HUES6 (cell line): ENCODE measurements at regions not wholly inside any gene's neighbourhood (a gene's known extent, or its start where the extent isn't known, plus 50 kb on each side); places are given as distances from the start of the nearest gene placed in this dataset.

Experiments
- H3K27ac ChIP-seq: 2 replicates; pipeline ENCODE4 v1.7.0; 2013; ENCODE audit warnings: low read depth, mild to moderate bottlenecking, low read length, inconsistent platforms
- H3K27me3 ChIP-seq: 2 replicates; pipeline ENCODE4 v1.6.1; 2013; ENCODE audit warnings: low read length; ENCODE audit not compliant: control insufficient read depth, insufficient read depth
- H3K36me3 ChIP-seq: 2 replicates; pipeline ENCODE4 v1.6.1; 2013; ENCODE audit warnings: low read length; ENCODE audit not compliant: control insufficient read depth, insufficient read depth
- H3K4me1 ChIP-seq: 2 replicates; pipeline ENCODE4 v1.6.1; 2013; ENCODE audit warnings: low read length; ENCODE audit not compliant: control insufficient read depth, insufficient read depth
- H3K4me3 ChIP-seq: 2 replicates; pipeline ENCODE4 v1.5.1; 2013; ENCODE audit warnings: low read depth, low read length
- H3K9ac ChIP-seq: one replicate; pipeline ENCODE4 v1.6.1; 2013; ENCODE audit warnings: mild to moderate bottlenecking, low read length
- H3K9me3 ChIP-seq: 2 replicates; pipeline ENCODE4 v1.6.1; 2013; ENCODE audit warnings: low read depth, low read length; ENCODE audit not compliant: control insufficient read depth, insufficient read depth

DNA sequence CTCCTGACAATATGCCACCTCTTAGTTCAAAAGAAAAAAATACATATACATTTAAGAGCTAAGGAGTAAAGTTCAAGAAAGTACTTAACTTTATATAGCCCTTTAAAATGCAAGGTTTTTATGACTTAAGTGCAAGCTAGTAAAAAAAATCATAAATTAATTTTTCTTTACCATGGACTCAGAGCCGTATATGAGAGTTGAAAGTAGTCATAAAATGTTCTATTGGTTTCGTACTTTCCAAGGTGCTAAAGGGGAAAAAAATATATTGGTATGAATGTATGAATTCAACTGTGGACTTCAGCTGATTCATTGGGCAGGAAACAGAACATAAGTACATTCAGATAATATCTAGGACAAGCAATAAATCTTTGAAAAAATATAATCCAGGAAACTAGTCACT, 869.8 kb upstream of the AGA start:
- Histone ChIP-seq H3K9me3 (no peaks in the 10 kb centered on the region), H3K27ac (no peak overlapping the region), H3K4me3 (no peak overlapping the region), H3K9ac (no peak overlapping the region), H3K27me3 (no peaks in the 10 kb centered on the region), H3K4me1 (peaks cover under 1% of the 10 kb centered on the region), H3K36me3 (no peaks in the 10 kb centered on the region)

GRCh38 chr4:178314287-178314686, 872.0 kb upstream of the AGA start:
- no peaks in the 10 kb centered on the region for H3K27me3 ChIP-seq
- no peaks in the 10 kb centered on the region for H3K9me3 ChIP-seq
- no peaks in the 10 kb centered on the region for H3K4me1 ChIP-seq
- no peak overlapping the region for H3K4me3 ChIP-seq
- H3K9ac ChIP-seq = no peak overlapping the region
- H3K27ac ChIP-seq = no peak overlapping the region
- no peaks in the 10 kb centered on the region for H3K36me3 ChIP-seq

DNA sequence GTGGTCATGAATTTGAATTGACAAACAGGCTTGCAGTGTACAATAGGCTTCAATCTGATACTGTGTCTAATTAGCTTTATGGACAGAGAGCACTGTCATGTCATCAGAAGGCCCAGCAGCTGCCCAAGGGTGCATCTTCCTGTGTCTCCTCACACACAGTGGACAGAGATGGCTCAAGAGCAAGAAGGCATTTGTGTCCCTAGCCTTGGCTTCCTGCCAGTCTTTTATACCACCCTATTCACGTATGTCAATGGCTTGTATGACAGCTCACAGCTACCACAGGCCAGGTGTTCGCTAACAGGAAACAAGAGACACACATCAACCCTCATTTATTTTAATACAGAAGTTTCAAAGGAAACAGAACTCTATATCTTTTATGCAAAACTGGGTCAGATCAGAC, 874.0 kb upstream of the AGA start:
- Histone ChIP-seq H3K9ac (no peak overlapping the region), H3K4me3 (no peak overlapping the region), H3K27ac (no peak overlapping the region), H3K9me3 (no peaks in the 10 kb centered on the region), H3K27me3 (no peaks in the 10 kb centered on the region), H3K4me1 (no peaks in the 10 kb centered on the region), H3K36me3 (no peaks in the 10 kb centered on the region)

- H3K4me1 ChIP-seq = no peaks in the 10 kb centered on the region
- H3K36me3 ChIP-seq = no peaks in the 10 kb centered on the region
- H3K4me3 ChIP-seq = no peak overlapping the region
- H3K9ac ChIP-seq = no peak overlapping the region
- H3K27me3 ChIP-seq = no peaks in the 10 kb centered on the region
- no peaks in the 10 kb centered on the region for H3K9me3 ChIP-seq
- H3K27ac ChIP-seq = no peak overlapping the region
These were observed 877.8 kb upstream of the AGA start for GRCh38 chr4:178320003-178320402.

DNA sequence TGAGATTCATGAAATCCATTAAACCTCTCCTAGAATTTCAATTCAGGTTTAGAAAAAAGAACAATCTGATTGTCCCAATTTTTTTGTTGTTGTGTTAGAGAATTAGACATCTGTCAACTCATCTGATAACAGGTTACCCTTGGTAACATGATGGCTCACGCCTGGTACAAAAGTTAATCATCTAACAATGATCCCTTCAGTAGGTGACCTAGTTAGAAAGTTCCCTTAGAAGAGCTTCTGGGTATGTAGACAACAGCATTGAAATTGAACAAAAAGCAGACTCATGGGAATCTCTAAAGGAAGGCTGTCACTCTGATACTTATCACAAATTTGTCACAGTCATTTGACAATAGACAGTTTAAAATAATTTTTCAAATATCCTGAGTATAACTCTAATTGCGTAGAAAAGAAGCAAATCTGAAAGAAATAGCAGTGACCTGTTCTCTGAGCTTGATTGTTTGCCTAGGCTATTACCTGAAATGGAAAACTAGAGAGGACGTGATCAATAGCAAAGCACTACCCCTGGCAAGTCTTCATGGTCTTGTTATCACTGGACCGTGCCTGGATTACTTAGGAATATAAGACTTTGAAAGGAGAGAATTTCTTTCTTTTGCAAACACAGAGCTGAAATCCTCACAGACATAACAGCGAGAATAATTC, 880.4 kb upstream of the AGA start:
- H3K9me3 ChIP-seq = no peaks in the 10 kb centered on the region
- H3K4me1 ChIP-seq = no peaks in the 10 kb centered on the region
- no peak overlapping the region for H3K27ac ChIP-seq

DNA sequence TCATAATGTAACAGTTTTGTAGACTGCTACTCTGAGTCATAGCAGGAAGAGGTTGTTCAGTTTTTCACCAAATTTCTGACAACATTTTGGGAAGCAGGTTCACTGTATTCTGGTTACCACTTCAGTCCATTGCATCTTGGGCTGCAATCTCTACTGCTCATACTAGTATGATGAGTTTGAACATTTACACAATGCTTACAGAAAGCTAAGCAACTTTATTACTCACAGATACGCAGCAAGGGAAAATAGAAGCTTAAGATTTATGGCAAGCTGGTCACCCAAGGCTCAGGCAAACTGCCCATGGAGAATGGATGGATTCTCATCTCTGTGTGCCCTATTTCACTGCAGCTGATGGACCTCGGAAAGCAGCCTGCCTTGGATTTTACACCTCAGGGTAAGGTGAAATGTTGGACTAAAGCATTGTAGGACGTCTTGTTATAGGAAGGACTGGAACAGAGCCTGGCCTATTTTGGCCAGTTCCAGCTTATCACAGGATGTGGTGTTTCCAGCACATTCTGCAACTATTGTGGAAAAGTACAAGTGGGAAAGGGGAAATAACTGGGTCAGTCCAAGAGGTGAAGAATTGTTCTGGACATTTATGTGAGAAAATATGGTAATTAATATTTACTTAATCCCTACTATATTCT, 887.1 kb upstream of the AGA start:
- Histone ChIP-seq H3K27me3 (no peaks in the 10 kb centered on the region), H3K27ac (no peak overlapping the region), H3K9ac (no peak overlapping the region)

More for the DNA sequence above, 880.4 kb upstream of the AGA start:
- no peaks in the 10 kb centered on the region for H3K27me3 ChIP-seq
- H3K4me3 ChIP-seq = no peak overlapping the region
- no peaks in the 10 kb centered on the region for H3K36me3 ChIP-seq
- H3K9ac ChIP-seq = no peak overlapping the region

GRCh38 chr4:178333355-178333754, 891.1 kb upstream of the AGA start:
- Histone ChIP-seq H3K36me3 (no peaks in the 10 kb centered on the region), H3K4me3 (no peak overlapping the region), H3K27ac (no peak overlapping the region), H3K4me1 (no peaks in the 10 kb centered on the region), H3K9me3 (no peaks in the 10 kb centered on the region), H3K9ac (no peak overlapping the region), H3K27me3 (no peaks in the 10 kb centered on the region)

More for the DNA sequence above, 887.1 kb upstream of the AGA start:
- Histone ChIP-seq H3K4me3 (no peak overlapping the region), H3K4me1 (no peaks in the 10 kb centered on the region), H3K9me3 (no peaks in the 10 kb centered on the region), H3K36me3 (no peaks in the 10 kb centered on the region)

- Histone ChIP-seq H3K4me3 (no peak overlapping the region), H3K9ac (no peak overlapping the region), H3K9me3 (no peaks in the 10 kb centered on the region), H3K36me3 (no peaks in the 10 kb centered on the region), H3K4me1 (no peaks in the 10 kb centered on the region), H3K27me3 (no peaks in the 10 kb centered on the region), H3K27ac (no peak overlapping the region)
These were observed 897.5 kb upstream of the AGA start for GRCh38 chr4:178339769-178340168.

DNA sequence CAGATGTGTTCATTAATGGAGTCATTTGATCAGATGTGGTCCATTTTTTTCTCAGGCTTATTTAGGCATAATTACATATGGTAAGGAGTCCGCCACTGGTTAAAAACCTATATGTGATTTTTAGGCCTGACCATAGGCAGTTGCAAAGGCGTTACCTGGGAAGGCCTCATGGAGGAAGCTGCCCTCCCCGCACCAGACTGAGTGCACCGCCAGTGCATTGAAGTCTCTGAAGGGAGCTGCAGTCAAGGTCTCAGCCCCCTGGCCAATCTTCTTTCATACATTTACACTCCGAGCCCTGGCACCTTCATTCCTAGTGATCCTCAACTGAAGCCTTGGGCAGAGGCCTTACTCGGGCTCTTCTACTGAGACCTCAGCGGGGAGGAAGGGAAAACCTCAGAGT, 898.2 kb upstream of the AGA start:
- H3K36me3 ChIP-seq = no peaks in the 10 kb centered on the region
- H3K4me1 ChIP-seq = no peaks in the 10 kb centered on the region
- H3K9me3 ChIP-seq = no peaks in the 10 kb centered on the region
- H3K27ac ChIP-seq = no peak overlapping the region
- H3K9ac ChIP-seq = no peak overlapping the region
- no peaks in the 10 kb centered on the region for H3K27me3 ChIP-seq
- H3K4me3 ChIP-seq = no peak overlapping the region

DNA sequence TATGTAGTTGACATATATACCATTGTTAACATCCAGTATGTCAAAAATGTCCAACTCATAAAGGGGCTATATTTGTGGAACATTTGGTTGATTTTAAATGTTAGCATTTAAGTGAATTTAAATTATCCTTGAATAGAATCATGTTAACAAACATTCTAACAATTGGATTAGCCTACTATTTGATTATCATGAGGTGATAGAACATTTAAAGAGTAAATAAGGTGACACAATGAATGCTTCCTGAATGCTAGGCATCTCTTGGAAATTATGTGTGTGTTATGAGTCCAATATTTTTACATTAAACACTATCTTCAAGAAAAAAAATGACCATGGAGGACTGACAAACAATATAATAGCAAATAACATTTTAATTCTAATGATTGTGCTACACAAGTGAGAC, 901.9 kb upstream of the AGA start:
- no peaks in the 10 kb centered on the region for H3K27me3 ChIP-seq
- no peaks in the 10 kb centered on the region for H3K9me3 ChIP-seq

DNA sequence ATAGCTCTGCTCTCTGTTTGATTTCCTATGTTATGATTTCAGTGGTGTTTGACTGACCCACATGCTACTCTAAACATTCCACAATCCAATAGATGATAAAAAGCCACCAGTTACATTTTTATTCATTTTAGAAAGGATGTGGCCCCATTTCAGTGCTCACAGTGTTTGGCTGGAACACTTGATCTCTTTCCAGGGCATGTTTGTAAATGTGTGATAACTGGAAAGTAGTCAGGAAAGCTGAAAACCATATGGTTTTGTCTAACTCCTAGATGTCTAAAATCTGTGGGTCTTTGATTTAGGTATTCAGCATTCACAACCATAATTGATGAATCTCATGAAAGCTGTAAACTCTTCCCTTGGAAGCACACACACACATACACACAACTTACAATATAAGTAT, 904.9 kb upstream of the AGA start:
- Histone ChIP-seq H3K27ac (no peak overlapping the region), H3K36me3 (no peaks in the 10 kb centered on the region), H3K9me3 (no peaks in the 10 kb centered on the region), H3K27me3 (no peaks in the 10 kb centered on the region), H3K4me3 (no peak overlapping the region), H3K9ac (no peak overlapping the region), H3K4me1 (no peaks in the 10 kb centered on the region)

More for the DNA sequence above, 901.9 kb upstream of the AGA start:
- no peak overlapping the region for H3K27ac ChIP-seq
- H3K4me3 ChIP-seq = no peak overlapping the region
- no peaks in the 10 kb centered on the region for H3K4me1 ChIP-seq
- no peaks in the 10 kb centered on the region for H3K36me3 ChIP-seq
- no peak overlapping the region for H3K9ac ChIP-seq
